ENCODE measurements at regions not wholly inside any gene's neighbourhood (a gene's known extent, or its start where the extent isn't known, plus 50 kb on each side); places are given as distances from the start of the nearest gene placed in this dataset.

GRCh38 chr12:53844994-53845844 is 93.4 kb upstream of the HOXC13 start:
- TF ChIP-seq POLR2AphosphoS5 (IDR thresholded peaks at IDR 0.05) = no peak
- TF ChIP-seq EP300 (IDR thresholded peaks at IDR 0.05) = no peak
- no peak for TF ChIP-seq POLR2A (IDR thresholded peaks at IDR 0.05; ENCODE audit: low read depth)
- TF ChIP-seq CTCF (IDR thresholded peaks at IDR 0.05) = no peak

Measured in esophagus muscularis mucosa (tissue), 4 donors.